Activated T-cell treated with anti-CD3 and anti-CD28 coated beads, Interleukin-2, amount 50 U/mL, for 4 hours (primary cell): ENCODE measurements at regions not wholly inside any gene's neighbourhood (a gene's known extent, or its start where the extent isn't known, plus 50 kb on each side); places are given as distances from the start of the nearest gene placed in this dataset.
"Not testable (repeated sequence)": the region's sequence is repeated elsewhere in the genome, so short reads cannot be mapped to it uniquely, and the experiment has no call there.

Source experiments
- ATAC-seq, 2 donors: fragments of 200-7000 bp; cut with Tn5 transposase; one replicate each; pipeline ENCODE4 v1.10.0; 2021
- DNase-seq: peaks from one replicate; pipeline ENCODE4 v3.0.0-alpha.2; 2020
- H3K27me3 Mint-ChIP-seq: one replicate; pipeline ENCODE4 v1.8.0; 2021; ENCODE audit warnings: low read depth, mixed read lengths
- H3K36me3 Mint-ChIP-seq: one replicate; pipeline ENCODE4 v1.8.0; 2022; ENCODE audit warnings: mixed read lengths; ENCODE audit not compliant: insufficient read depth
- H3K4me1 Mint-ChIP-seq: one replicate; pipeline ENCODE4 v1.8.0; 2021; ENCODE audit warnings: low read depth, mixed read lengths
- H3K4me3 Mint-ChIP-seq: one replicate; pipeline ENCODE4 v1.8.0; 2021; ENCODE audit warnings: mild to moderate bottlenecking, moderate library complexity, mixed read lengths
- H3K9me3 Mint-ChIP-seq: one replicate; pipeline ENCODE4 v1.8.0; 2021; ENCODE audit warnings: mixed read lengths

GRCh38 chr3:132084982-132085381 is 50.2 kb upstream of the CPNE4 start:
- Mint-ChIP-seq H3K36me3 (no peaks in the 10 kb centered on the region), H3K9me3 (no peaks in the 10 kb centered on the region), H3K27me3 (no peaks in the 10 kb centered on the region), H3K4me3 (no peak overlapping the region), H3K4me1 (no peaks in the 10 kb centered on the region)
- ATAC-seq, result no peak
- no peak for DNase-seq

- ATAC-seq, result no peak
- Mint-ChIP-seq H3K4me1 (no peaks in the 10 kb centered on the region), H3K27me3 (peaks cover 4% of the 10 kb centered on the region), H3K4me3 (no peak overlapping the region), H3K9me3 (no peaks in the 10 kb centered on the region), H3K36me3 (no peaks in the 10 kb centered on the region)
- no peak for DNase-seq
Measured at GRCh38 chr3:132087356-132087755, 52.5 kb upstream of the CPNE4 start.

- ATAC-seq, result no peak
- Mint-ChIP-seq H3K4me1 (no peaks in the 10 kb centered on the region), H3K36me3 (no peaks in the 10 kb centered on the region), H3K27me3 (peaks cover 4% of the 10 kb centered on the region), H3K4me3 (no peak overlapping the region), H3K9me3 (no peaks in the 10 kb centered on the region)
- DNase-seq, result no peak
Measured at GRCh38 chr3:132088291-132088690, 53.5 kb upstream of the CPNE4 start.

- H3K4me1 Mint-ChIP-seq, result no peaks in the 10 kb centered on the region
- no peaks in the 10 kb centered on the region for H3K9me3 Mint-ChIP-seq
- ATAC-seq (no peak), DNase-seq (no peak)
- no peaks in the 10 kb centered on the region for H3K36me3 Mint-ChIP-seq
- H3K4me3 Mint-ChIP-seq, result no peak overlapping the region
- H3K27me3 Mint-ChIP-seq, result peaks cover 4% of the 10 kb centered on the region
Measured at GRCh38 chr3:132090921-132091320, 56.1 kb upstream of the CPNE4 start.

- Mint-ChIP-seq H3K4me1 (no peaks in the 10 kb centered on the region), H3K9me3 (peaks cover 18% of the 10 kb centered on the region), H3K36me3 (no peaks in the 10 kb centered on the region), H3K27me3 (no peaks in the 10 kb centered on the region), H3K4me3 (no peak overlapping the region)
- no peak for DNase-seq
- no peak for ATAC-seq
Measured at GRCh38 chr3:132116601-132117000, 81.8 kb upstream of the CPNE4 start.

GRCh38 chr3:132117642-132118041 is 82.8 kb upstream of the CPNE4 start:
- no peaks in the 10 kb centered on the region for H3K4me1 Mint-ChIP-seq
- H3K27me3 Mint-ChIP-seq, result no peaks in the 10 kb centered on the region
- ATAC-seq (no peak), DNase-seq (no peak)
- H3K36me3 Mint-ChIP-seq, result no peaks in the 10 kb centered on the region
- peaks cover 18% of the 10 kb centered on the region for H3K9me3 Mint-ChIP-seq
- H3K4me3 Mint-ChIP-seq, result no peak overlapping the region

- Mint-ChIP-seq H3K4me3 (no peak overlapping the region), H3K36me3 (no peaks in the 10 kb centered on the region), H3K27me3 (no peaks in the 10 kb centered on the region), H3K4me1 (no peaks in the 10 kb centered on the region), H3K9me3 (peaks cover 10% of the 10 kb centered on the region)
- no peak for DNase-seq
- no peak for ATAC-seq
Measured at GRCh38 chr3:132119531-132119930, 84.7 kb upstream of the CPNE4 start.

GRCh38 chr3:132124096-132124495 is 89.3 kb upstream of the CPNE4 start:
- ATAC-seq, result no peak
- no peak for DNase-seq
- Mint-ChIP-seq H3K27me3 (no peaks in the 10 kb centered on the region), H3K9me3 (peaks cover 3% of the 10 kb centered on the region), H3K4me3 (no peak overlapping the region), H3K36me3 (no peaks in the 10 kb centered on the region), H3K4me1 (no peaks in the 10 kb centered on the region)

GRCh38 chr3:132124651-132125284 is 90.0 kb upstream of the CPNE4 start:
- Mint-ChIP-seq H3K4me1 (no peaks in the 10 kb centered on the region), H3K4me3 (no peak overlapping the region), H3K27me3 (no peaks in the 10 kb centered on the region), H3K9me3 (peaks cover 3% of the 10 kb centered on the region), H3K36me3 (no peaks in the 10 kb centered on the region)
- ATAC-seq (no peak), DNase-seq (no peak)

- ATAC-seq, result no peak
Measured at GRCh38 chr3:132134611-132135010, 99.8 kb upstream of the CPNE4 start.

GRCh38 chr3:132135628-132136333 is 101.0 kb upstream of the CPNE4 start:
- ATAC-seq (no peak), DNase-seq (no peak)
- no peaks in the 10 kb centered on the region for H3K36me3 Mint-ChIP-seq

More at GRCh38 chr3:132134611-132135010, 99.8 kb upstream of the CPNE4 start:
- Mint-ChIP-seq H3K4me3 (no peak overlapping the region), H3K4me1 (no peaks in the 10 kb centered on the region), H3K9me3 (peaks cover 5% of the 10 kb centered on the region), H3K27me3 (peaks cover 3% of the 10 kb centered on the region), H3K36me3 (no peaks in the 10 kb centered on the region)
- DNase-seq, result no peak

GRCh38 chr3:132136334-132136716 is 101.5 kb upstream of the CPNE4 start:
- ATAC-seq, result no peak
- no peaks in the 10 kb centered on the region for H3K36me3 Mint-ChIP-seq
- H3K9me3 Mint-ChIP-seq, result peaks cover 5% of the 10 kb centered on the region
- peaks cover 3% of the 10 kb centered on the region for H3K27me3 Mint-ChIP-seq
- no peaks in the 10 kb centered on the region for H3K4me1 Mint-ChIP-seq
- H3K4me3 Mint-ChIP-seq, result no peak overlapping the region
- no peak for DNase-seq

More at GRCh38 chr3:132135628-132136333, 101.0 kb upstream of the CPNE4 start:
- peaks cover 3% of the 10 kb centered on the region for H3K27me3 Mint-ChIP-seq
- no peak overlapping the region for H3K4me3 Mint-ChIP-seq
- no peaks in the 10 kb centered on the region for H3K4me1 Mint-ChIP-seq
- H3K9me3 Mint-ChIP-seq, result peaks cover 5% of the 10 kb centered on the region

- H3K4me3 Mint-ChIP-seq, H3K9me3 Mint-ChIP-seq, H3K27me3 Mint-ChIP-seq, H3K4me1 Mint-ChIP-seq, ATAC-seq, DNase-seq, H3K36me3 Mint-ChIP-seq: not testable (repeated sequence)
Measured at GRCh38 chr3:132136902-132137301, 102.1 kb upstream of the CPNE4 start.

GRCh38 chr3:132145833-132146232 is 111.0 kb upstream of the CPNE4 start:
- Mint-ChIP-seq H3K36me3 (no peaks in the 10 kb centered on the region), H3K4me3 (no peak overlapping the region), H3K4me1 (no peaks in the 10 kb centered on the region), H3K9me3 (no peaks in the 10 kb centered on the region), H3K27me3 (peaks cover 2% of the 10 kb centered on the region)
- ATAC-seq (no peak), DNase-seq (no peak)

- no peak for ATAC-seq
Measured at GRCh38 chr3:132154619-132155018, 119.8 kb upstream of the CPNE4 start.

More at GRCh38 chr3:132154619-132155018, 119.8 kb upstream of the CPNE4 start:
- Mint-ChIP-seq H3K9me3 (no peaks in the 10 kb centered on the region), H3K36me3 (no peaks in the 10 kb centered on the region), H3K4me1 (no peaks in the 10 kb centered on the region), H3K27me3 (peaks cover 5% of the 10 kb centered on the region), H3K4me3 (no peak overlapping the region)
- DNase-seq, result no peak
